BLaER1 (cell line): ENCODE measurements at regions not wholly inside any gene's neighbourhood (a gene's known extent, or its start where the extent isn't known, plus 50 kb on each side); places are given as distances from the start of the nearest gene placed in this dataset.

Experiments
- H3K27ac ChIP-seq: shearing (Covaris generic); formaldehyde crosslinking; 2 replicates; pipeline ENCODE4 v1.8.1; 2022
- H3K27me3 ChIP-seq: shearing (Covaris generic); formaldehyde crosslinking; 2 replicates; pipeline ENCODE4 v1.8.1; 2022
- H3K36me3 ChIP-seq: shearing (Covaris generic); formaldehyde crosslinking; 2 replicates; pipeline ENCODE4 v1.8.1; 2022
- H3K4me1 ChIP-seq: shearing (Covaris generic); formaldehyde crosslinking; 2 replicates; pipeline ENCODE4 v1.8.1; 2022
- H3K4me2 ChIP-seq: shearing (Covaris generic); formaldehyde crosslinking; 2 replicates; pipeline ENCODE4 v1.8.1; 2022
- H3K4me3 ChIP-seq: shearing (Covaris generic); formaldehyde crosslinking; 2 replicates; pipeline ENCODE4 v1.8.1; 2022
- H3K9ac ChIP-seq: shearing (Covaris generic); formaldehyde crosslinking; 2 replicates; pipeline ENCODE4 v1.8.1; 2022
- H3K9me3 ChIP-seq: shearing (Covaris generic); formaldehyde crosslinking; 2 replicates; pipeline ENCODE4 v1.8.1; 2022
- H4K20me1 ChIP-seq: shearing (Covaris generic); formaldehyde crosslinking; 2 replicates; pipeline ENCODE4 v1.8.1; 2022
- Cebpa-rat ChIP-seq: shearing (Covaris generic); IDR thresholded peaks from 2 replicates; pipeline ENCODE4 v1.8.1; 2022

- H3K9me3 ChIP-seq, result peaks cover 7% of the 10 kb centered on the region
These were observed 464.2 kb downstream of the NUF2 start for GRCh38 chr1:163785868-163786405.

GRCh38 chr1:163789911-163790310 lies 468.2 kb downstream of the NUF2 start:
- Histone ChIP-seq H4K20me1 (no peaks in the 10 kb centered on the region), H3K4me2 (no peak overlapping the region), H3K9ac (no peak overlapping the region), H3K27ac (no peak overlapping the region), H3K27me3 (no peaks in the 10 kb centered on the region), H3K9me3 (peaks cover 18% of the 10 kb centered on the region), H3K4me1 (peaks cover 27% of the 10 kb centered on the region), H3K36me3 (no peaks in the 10 kb centered on the region), H3K4me3 (no peak overlapping the region)
- no peak for TF ChIP-seq Cebpa-rat

More at GRCh38 chr1:163785868-163786405, 464.2 kb downstream of the NUF2 start:
- Histone ChIP-seq H3K4me2 (no peak overlapping the region), H3K4me3 (no peak overlapping the region), H3K4me1 (peaks cover 11% of the 10 kb centered on the region), H3K36me3 (no peaks in the 10 kb centered on the region), H3K27ac (no peak overlapping the region), H3K9ac (no peak overlapping the region), H4K20me1 (no peaks in the 10 kb centered on the region), H3K27me3 (no peaks in the 10 kb centered on the region)
- no peak for TF ChIP-seq Cebpa-rat

- H3K9me3 ChIP-seq, result peaks cover 18% of the 10 kb centered on the region
- no peak overlapping the region for H3K4me2 ChIP-seq
- H3K27me3 ChIP-seq, result no peaks in the 10 kb centered on the region
- H3K27ac ChIP-seq, result no peak overlapping the region
- H3K4me3 ChIP-seq, result no peak overlapping the region
- no peaks in the 10 kb centered on the region for H3K36me3 ChIP-seq
- H4K20me1 ChIP-seq, result no peaks in the 10 kb centered on the region
- no peak for TF ChIP-seq Cebpa-rat
- H3K4me1 ChIP-seq, result peaks cover 27% of the 10 kb centered on the region
- no peak overlapping the region for H3K9ac ChIP-seq
These were observed 472.8 kb downstream of the NUF2 start for GRCh38 chr1:163794551-163794950.

GRCh38 chr1:163796394-163796821 lies 474.7 kb downstream of the NUF2 start:
- H3K9ac ChIP-seq, result no peak overlapping the region
- no peak overlapping the region for H3K4me2 ChIP-seq
- peaks cover 11% of the 10 kb centered on the region for H3K4me1 ChIP-seq
- no peak overlapping the region for H3K27ac ChIP-seq
- TF ChIP-seq Cebpa-rat, result no peak
- no peaks in the 10 kb centered on the region for H3K27me3 ChIP-seq
- H3K36me3 ChIP-seq, result no peaks in the 10 kb centered on the region
- H3K9me3 ChIP-seq, result peaks cover 18% of the 10 kb centered on the region
- no peak overlapping the region for H3K4me3 ChIP-seq
- no peaks in the 10 kb centered on the region for H4K20me1 ChIP-seq

GRCh38 chr1:163797816-163798215 lies 476.1 kb downstream of the NUF2 start:
- Histone ChIP-seq H3K27me3 (no peaks in the 10 kb centered on the region), H3K27ac (no peak overlapping the region), H3K4me3 (no peak overlapping the region), H3K9me3 (peaks cover 9% of the 10 kb centered on the region), H3K9ac (no peak overlapping the region), H3K4me2 (no peak overlapping the region), H3K36me3 (no peaks in the 10 kb centered on the region), H3K4me1 (no peaks in the 10 kb centered on the region), H4K20me1 (no peaks in the 10 kb centered on the region)
- no peak for TF ChIP-seq Cebpa-rat

- no peak overlapping the region for H3K4me3 ChIP-seq
- H3K27ac ChIP-seq, result no peak overlapping the region
- no peaks in the 10 kb centered on the region for H3K4me1 ChIP-seq
- no peaks in the 10 kb centered on the region for H3K9me3 ChIP-seq
- H3K4me2 ChIP-seq, result no peak overlapping the region
- H3K9ac ChIP-seq, result no peak overlapping the region
- no peaks in the 10 kb centered on the region for H3K36me3 ChIP-seq
- no peak for TF ChIP-seq Cebpa-rat
- no peaks in the 10 kb centered on the region for H3K27me3 ChIP-seq
- H4K20me1 ChIP-seq, result no peaks in the 10 kb centered on the region
These were observed 477.5 kb downstream of the NUF2 start for GRCh38 chr1:163799190-163799805.

- H3K36me3 ChIP-seq, result no peaks in the 10 kb centered on the region
- TF ChIP-seq Cebpa-rat, result no peak
- no peaks in the 10 kb centered on the region for H3K4me1 ChIP-seq
- H3K4me2 ChIP-seq, result no peak overlapping the region
- no peaks in the 10 kb centered on the region for H4K20me1 ChIP-seq
- H3K4me3 ChIP-seq, result no peak overlapping the region
- no peaks in the 10 kb centered on the region for H3K9me3 ChIP-seq
- no peak overlapping the region for H3K27ac ChIP-seq
- no peaks in the 10 kb centered on the region for H3K27me3 ChIP-seq
- no peak overlapping the region for H3K9ac ChIP-seq
These were observed 485.7 kb downstream of the NUF2 start for GRCh38 chr1:163807331-163808049.

- Histone ChIP-seq H3K4me1 (no peaks in the 10 kb centered on the region), H3K4me3 (no peak overlapping the region), H3K27ac (no peak overlapping the region), H4K20me1 (no peaks in the 10 kb centered on the region), H3K27me3 (no peaks in the 10 kb centered on the region), H3K9ac (no peak overlapping the region), H3K4me2 (no peak overlapping the region), H3K9me3 (no peaks in the 10 kb centered on the region), H3K36me3 (no peaks in the 10 kb centered on the region)
- TF ChIP-seq Cebpa-rat, result no peak
These were observed 491.5 kb downstream of the NUF2 start for GRCh38 chr1:163813251-163813650.

- Histone ChIP-seq H3K4me3 (no peak overlapping the region), H3K4me1 (no peaks in the 10 kb centered on the region), H3K36me3 (no peaks in the 10 kb centered on the region), H3K9ac (no peak overlapping the region), H3K4me2 (no peak overlapping the region), H3K27ac (no peak overlapping the region), H4K20me1 (no peaks in the 10 kb centered on the region), H3K9me3 (no peaks in the 10 kb centered on the region), H3K27me3 (no peaks in the 10 kb centered on the region)
- TF ChIP-seq Cebpa-rat, result no peak
These were observed 498.5 kb downstream of the NUF2 start for GRCh38 chr1:163820226-163820625.

- no peak overlapping the region for H3K4me2 ChIP-seq
- H3K9ac ChIP-seq, result no peak overlapping the region
- H4K20me1 ChIP-seq, result no peaks in the 10 kb centered on the region
- no peak overlapping the region for H3K27ac ChIP-seq
- no peaks in the 10 kb centered on the region for H3K9me3 ChIP-seq
- TF ChIP-seq Cebpa-rat, result no peak
- no peaks in the 10 kb centered on the region for H3K4me1 ChIP-seq
- H3K27me3 ChIP-seq, result no peaks in the 10 kb centered on the region
- H3K4me3 ChIP-seq, result no peak overlapping the region
- no peaks in the 10 kb centered on the region for H3K36me3 ChIP-seq
These were observed 499.0 kb downstream of the NUF2 start for GRCh38 chr1:163820766-163821165.
